Pancreas (tissue), 10 donors: ENCODE measurements at regions not wholly inside any gene's neighbourhood (a gene's known extent, or its start where the extent isn't known, plus 50 kb on each side); places are given as distances from the start of the nearest gene placed in this dataset.

Source experiments
- ATAC-seq, 4 donors: fragments of 200-7000 bp; cut with Tn5 transposase; one replicate each; pipeline versions ENCODE4 v1.8.0 to v1.9.1; 2020; ENCODE audit warnings: mild to moderate bottlenecking in 4 of 4, moderate library complexity in 4 of 4
- DNase-seq, 6 donors: peaks; one replicate each; pipeline ENCODE4 v3.0.0-alpha.2; 2020
- FAIRE-seq: peaks from 2 replicates; lab custom pipeline; 2012; peaks lifted over from hg19 to GRCh38; lab: Jason Lieb, UNC
- H3K27ac ChIP-seq, 4 donors: fragments of 200-600 bp; sonication (generic); 1 replicate in 3 of 4; 2 replicates in 1 of 4; pipeline versions ENCODE4 v1.5.0 to v1.8.0; 2020
- H3K27me3 ChIP-seq, 4 donors: fragments of 200-600 bp; one replicate each; pipeline ENCODE4 v1.8.0; 2021
- H3K36me3 ChIP-seq, 3 donors: fragments of 200-600 bp; sonication (generic) in 1 of 3; one replicate each; pipeline versions ENCODE4 v1.5.0 to v1.8.0; 2020 to 2021
- H3K4me1 ChIP-seq, 3 donors: fragments of 200-600 bp; one replicate each; pipeline ENCODE4 v1.8.0; 2021
- H3K4me3 ChIP-seq, 4 donors: fragments of 200-600 bp; sonication (generic) in 2 of 4; one replicate each; pipeline versions ENCODE4 v1.5.0 to v1.8.0; 2020 to 2021
- H3K9me3 ChIP-seq, 4 donors: fragments of 200-600 bp; one replicate each; pipeline ENCODE4 v1.8.0; 2021
- CTCF ChIP-seq, 4 donors: fragments of 200-600 bp; sonication (generic) in 3 of 4; IDR thresholded peaks; one replicate each; pipeline versions ENCODE4 v1.5.0 to v1.8.0; 2021; ENCODE audit warnings: antibody characterized with exemption in 4 of 4
- WGBS, 2 donors: extraction: QIAGEN DNeasy Blood & Tissue Kit; methylation state at CpG; one replicate each; pipeline ENCODE4 v1.1.7; 2013; 5-methylcytosine and 5-hydroxymethylcytosine counted together
- intact Hi-C, 3 donors: fragments of 100-400 bp; cut with DNase I; formaldehyde crosslinking; loops; one replicate each; pipeline versions ENCODE4 v1.11.1 to v1.14.2; 2022
- donor health status: healthy with polysubstance abuse.
- donor health status: DM: no; HTN: no; CAD: no; lungs with moderate emphysema.
- donor health status: DM: no; HTN: no; CAD: no.
- donor health status: control.
- donor health status: control.
- donor health status: Bipolar disorder and iron deficiency.
- donor health status: DM: yes; HTN: yes; CAD: no.
- donor health status: DM: no; HTN: no; CAD: no.
- donor health status: DM: no; HTN: no; CAD: no.
- donor health status: DM: yes; HTN: yes; CAD: no.

- FAIRE-seq (no peak), ATAC-seq (no peak), DNase-seq (no peak)
- intact Hi-C loops, result no loop called here
- Histone ChIP-seq H3K4me3 (no peak overlapping the region), H3K27me3 (no peaks in the 10 kb centered on the region), H3K4me1 (no peaks in the 10 kb centered on the region), H3K27ac (no peak overlapping the region), H3K36me3 (no peaks in the 10 kb centered on the region), H3K9me3 (no peaks in the 10 kb centered on the region)
- TF ChIP-seq CTCF (IDR thresholded peaks at IDR 0.05), result no peak
- 60 to 84% methylated on average over 3 of the region's 3 CpGs for WGBS, 2 donors
Measured at GRCh38 chr5:6861036-6861435, 147.8 kb downstream of the TENT4A start.

GRCh38 chr5:6861667-6862066, 148.4 kb downstream of the TENT4A start:
- no peak for ATAC-seq
- H3K9me3 ChIP-seq, result no peaks in the 10 kb centered on the region
- H3K4me3 ChIP-seq, result no peak overlapping the region
- no peak for FAIRE-seq
- intact Hi-C loops, result no loop called here
- 57% methylated on average over 3 of the region's 3 CpGs for WGBS, 2 donors
- H3K27me3 ChIP-seq, result no peaks in the 10 kb centered on the region
- no peak overlapping the region for H3K27ac ChIP-seq
- no peaks in the 10 kb centered on the region for H3K36me3 ChIP-seq
- DNase-seq, result no peak
- TF ChIP-seq CTCF (IDR thresholded peaks at IDR 0.05), result no peak
- no peaks in the 10 kb centered on the region for H3K4me1 ChIP-seq

GRCh38 chr5:6862306-6862705, 149.1 kb downstream of the TENT4A start:
- intact Hi-C loops, result no loop called here
- Histone ChIP-seq H3K36me3 (no peaks in the 10 kb centered on the region), H3K4me3 (no peak overlapping the region), H3K9me3 (no peaks in the 10 kb centered on the region), H3K27me3 (no peaks in the 10 kb centered on the region), H3K27ac (no peak overlapping the region), H3K4me1 (no peaks in the 10 kb centered on the region)
- ATAC-seq (no peak), DNase-seq (no peak), FAIRE-seq (no peak)
- TF ChIP-seq CTCF (IDR thresholded peaks at IDR 0.05), result no peak
- WGBS, 2 donors, result 77 to 93% methylated on average over 5 of the region's 5 CpGs

- intact Hi-C loops, result no loop called here
- Histone ChIP-seq H3K4me1 (no peaks in the 10 kb centered on the region), H3K27ac (no peak overlapping the region), H3K36me3 (no peaks in the 10 kb centered on the region), H3K4me3 (no peak overlapping the region), H3K9me3 (no peaks in the 10 kb centered on the region), H3K27me3 (no peaks in the 10 kb centered on the region)
- WGBS, 2 donors, result 90 to 96% methylated on average over 6 of the region's 6 CpGs
- ATAC-seq (no peak), FAIRE-seq (no peak), DNase-seq (no peak)
- no peak for TF ChIP-seq CTCF (IDR thresholded peaks at IDR 0.05)
Measured at GRCh38 chr5:6867712-6868111, 154.5 kb downstream of the TENT4A start.

- ATAC-seq (peak in 2 of 4 donors; percentile 64 to 72), FAIRE-seq (no peak), DNase-seq (no peak)
- no peaks in the 10 kb centered on the region for H3K27me3 ChIP-seq
- no peak overlapping the region for H3K4me3 ChIP-seq
- H3K9me3 ChIP-seq, result no peaks in the 10 kb centered on the region
- no peak overlapping the region for H3K27ac ChIP-seq
- no peak for TF ChIP-seq CTCF (IDR thresholded peaks at IDR 0.05)
- 56 to 72% methylated on average over 9 of the region's 9 CpGs for WGBS, 2 donors
- H3K4me1 ChIP-seq, result no peaks in the 10 kb centered on the region
- intact Hi-C loops, result no loop called here
- H3K36me3 ChIP-seq, result no peaks in the 10 kb centered on the region
Measured at GRCh38 chr5:6868171-6868570, 154.9 kb downstream of the TENT4A start.
